CD4-positive, alpha-beta T cell treated with Interleukin-12 subunit alpha and Interleukin-12 subunit beta, for 1 hour (primary cell): ENCODE measurements at regions not wholly inside any gene's neighbourhood (a gene's known extent, or its start where the extent isn't known, plus 50 kb on each side); places are given as distances from the start of the nearest gene placed in this dataset.
"Not testable (repeated sequence)": the region's sequence is repeated elsewhere in the genome, so short reads cannot be mapped to it uniquely, and the experiment has no call there.

Experiments used
- DNase-seq: peaks from one replicate; pipeline ENCODE4 v3.0.0-alpha.2; 2020

- no peak for DNase-seq
Measured at GRCh38 chr2:118372886-118373830, 284.9 kb downstream of the INSIG2 start.

- DNase-seq = no peak
Measured at GRCh38 chr2:118371515-118371914, 283.2 kb downstream of the INSIG2 start.

- DNase-seq = not testable (repeated sequence)
Measured at GRCh38 chr2:118369521-118369920, 281.2 kb downstream of the INSIG2 start.

GRCh38 chr2:118363604-118364003, 275.3 kb downstream of the INSIG2 start:
- no peak for DNase-seq

GRCh38 chr2:118356051-118356450, 267.8 kb downstream of the INSIG2 start:
- no peak for DNase-seq

GRCh38 chr2:118351796-118352195, 263.5 kb downstream of the INSIG2 start:
- DNase-seq = no peak

- no peak for DNase-seq
Measured at GRCh38 chr2:118350621-118351020, 262.4 kb downstream of the INSIG2 start.

- DNase-seq = no peak
Measured at GRCh38 chr2:118349365-118349764, 261.1 kb downstream of the INSIG2 start.

- DNase-seq = no peak
Measured at GRCh38 chr2:118348380-118349034, 260.2 kb downstream of the INSIG2 start.

- no peak for DNase-seq
Measured at GRCh38 chr2:118345465-118345864, 257.2 kb downstream of the INSIG2 start.

- DNase-seq = no peak
Measured at GRCh38 chr2:118340103-118340502, 251.8 kb downstream of the INSIG2 start.

GRCh38 chr2:118339386-118339785, 251.1 kb downstream of the INSIG2 start:
- DNase-seq = no peak

- DNase-seq = no peak
Measured at GRCh38 chr2:118333664-118334063, 245.4 kb downstream of the INSIG2 start.

- no peak for DNase-seq
Measured at GRCh38 chr2:118325321-118325955, 237.2 kb downstream of the INSIG2 start.

GRCh38 chr2:118322406-118322805, 234.1 kb downstream of the INSIG2 start:
- no peak for DNase-seq

- no peak for DNase-seq
Measured at GRCh38 chr2:118321432-118322105, 233.3 kb downstream of the INSIG2 start.

GRCh38 chr2:118320658-118321057, 232.4 kb downstream of the INSIG2 start:
- DNase-seq = no peak

- no peak for DNase-seq
Measured at GRCh38 chr2:118320196-118320595, 231.9 kb downstream of the INSIG2 start.

GRCh38 chr2:118319271-118319684, 231.0 kb downstream of the INSIG2 start:
- no peak for DNase-seq

- DNase-seq = no peak
Measured at GRCh38 chr2:118315606-118316005, 227.3 kb downstream of the INSIG2 start.

- DNase-seq = no peak
Measured at GRCh38 chr2:118312969-118313756, 224.9 kb downstream of the INSIG2 start.
